ENCODE measurements at regions not wholly inside any gene's neighbourhood (a gene's known extent, or its start where the extent isn't known, plus 50 kb on each side); places are given as distances from the start of the nearest gene placed in this dataset.

- TF ChIP-seq CTCF (IDR thresholded peaks at IDR 0.05; ENCODE audit: insufficient read depth, low read length), result no peak
- TF ChIP-seq POLR2AphosphoS5 (IDR thresholded peaks at IDR 0.05; ENCODE audit: low read depth), result no peak
- no peak for TF ChIP-seq GABPA (IDR thresholded peaks at IDR 0.05; ENCODE audit: low read depth)
Measured at GRCh38 chr1:177793900-177794299, 176.0 kb downstream of the SEC16B start.
